ENCODE measurements at regions not wholly inside any gene's neighbourhood (a gene's known extent, or its start where the extent isn't known, plus 50 kb on each side); places are given as distances from the start of the nearest gene placed in this dataset.
A peak's percentile ranks its signal among the peaks of the same experiment; 100 is the strongest.
"Not testable (repeated sequence)": the region's sequence is repeated elsewhere in the genome, so short reads cannot be mapped to it uniquely, and the experiment has no call there.

- no peak for DNase-seq
These were observed 91.4 kb upstream of the NEDD9 start for GRCh38 chr6:11323666-11324452.

GRCh38 chr6:11322252-11322885 lies 89.9 kb upstream of the NEDD9 start:
- DNase-seq, result no peak

- no peak for DNase-seq
These were observed 88.6 kb upstream of the NEDD9 start for GRCh38 chr6:11320914-11321597.

GRCh38 chr6:11318835-11319813 lies 86.7 kb upstream of the NEDD9 start:
- DNase-seq, result no peak

- no peak for DNase-seq
These were observed 85.7 kb upstream of the NEDD9 start for GRCh38 chr6:11317885-11318771.

- DNase-seq, result no peak
These were observed 83.4 kb upstream of the NEDD9 start for GRCh38 chr6:11315743-11316437.

- no peak for DNase-seq
These were observed 80.7 kb upstream of the NEDD9 start for GRCh38 chr6:11313207-11313606.

GRCh38 chr6:11311970-11312369 lies 79.5 kb upstream of the NEDD9 start:
- no peak for DNase-seq

- DNase-seq, result no peak
These were observed 77.6 kb upstream of the NEDD9 start for GRCh38 chr6:11309947-11310665.

GRCh38 chr6:11307226-11307625 lies 74.8 kb upstream of the NEDD9 start:
- no peak for DNase-seq

GRCh38 chr6:11304946-11305345 lies 72.5 kb upstream of the NEDD9 start:
- no peak for DNase-seq

GRCh38 chr6:11299876-11300428 lies 67.5 kb upstream of the NEDD9 start:
- DNase-seq, result not testable (repeated sequence)

- not testable (repeated sequence) for DNase-seq
These were observed 66.9 kb upstream of the NEDD9 start for GRCh38 chr6:11299421-11299784.

GRCh38 chr6:11298651-11299420 lies 66.4 kb upstream of the NEDD9 start:
- DNase-seq, result no peak

- no peak for DNase-seq
These were observed 64.9 kb upstream of the NEDD9 start for GRCh38 chr6:11297376-11297729.

GRCh38 chr6:11296449-11297375 lies 64.2 kb upstream of the NEDD9 start:
- DNase-seq, result no peak

- no peak for DNase-seq
These were observed 63.5 kb upstream of the NEDD9 start for GRCh38 chr6:11295969-11296368.

- DNase-seq, result peak; percentile 29
These were observed 61.8 kb upstream of the NEDD9 start for GRCh38 chr6:11294228-11294627.

All from GDM1 (cell line).